Skeletal muscle tissue (tissue), 4 donors: ENCODE measurements at regions not wholly inside any gene's neighbourhood (a gene's known extent, or its start where the extent isn't known, plus 50 kb on each side); places are given as distances from the start of the nearest gene placed in this dataset. TPM values are rescaled to one million over a fixed set of nuclear protein-coding genes. Genes with fewer than 3 reads are reported as not detected.

Source experiments
- H3K27ac ChIP-seq: one replicate; pipeline ENCODE4 v1.7.0; 2013; ENCODE audit warnings: mild to moderate bottlenecking, low read depth, low read length, inconsistent platforms
- H3K27me3 ChIP-seq, 3 donors: one replicate each; pipeline ENCODE4 v1.7.0; 2013; ENCODE audit warnings: low read length in 3 of 3; ENCODE audit not compliant: control insufficient read depth in 3 of 3, insufficient read depth in 3 of 3
- H3K36me3 ChIP-seq, 3 donors: one replicate each; pipeline ENCODE4 v1.7.0; 2013; ENCODE audit warnings: low read length in 3 of 3; ENCODE audit not compliant: control insufficient read depth in 3 of 3, insufficient read depth in 3 of 3
- H3K4me1 ChIP-seq, 3 donors: one replicate each; pipeline ENCODE4 v1.7.0; 2013; ENCODE audit warnings: low read length in 3 of 3, mild to moderate bottlenecking in 3 of 3; ENCODE audit not compliant: control insufficient read depth in 3 of 3, insufficient read depth in 3 of 3
- H3K4me3 ChIP-seq, 3 donors: one replicate each; pipeline ENCODE4 v1.7.0; 2013; ENCODE audit warnings: low read length in 3 of 3
- H3K9ac ChIP-seq, 3 donors: one replicate each; pipeline ENCODE4 v1.7.0; 2013; ENCODE audit warnings: low read length in 3 of 3, mild to moderate bottlenecking in 3 of 3, moderate library complexity in 2 of 3, low read depth in 1 of 3
- H3K9me3 ChIP-seq, 3 donors: one replicate each; pipeline ENCODE4 v1.7.0; 2013; ENCODE audit warnings: low read length in 3 of 3; ENCODE audit not compliant: control insufficient read depth in 3 of 3
- small RNA-seq: library from RNA; depleted of rRNA; stranded (forward); fragments of <200 nt; gene quantifications from one replicate; pipeline ENCODE3, GENCODE V24; 2014
- donor health status: Osteomylitis.

GRCh38 chr13:34881494-34881893 is 60.6 kb upstream of the NBEA start:
- Histone ChIP-seq H3K27me3 (no peaks in the 10 kb centered on the region), H3K4me1 (peaks cover 0 to 3% (median 0%) of the 10 kb centered on the region in 3 donors), H3K27ac (no peak overlapping the region), H3K4me3 (no peak overlapping the region), H3K36me3 (no peaks in the 10 kb centered on the region), H3K9me3 (no peaks in the 10 kb centered on the region), H3K9ac (no peak overlapping the region)

DNA sequence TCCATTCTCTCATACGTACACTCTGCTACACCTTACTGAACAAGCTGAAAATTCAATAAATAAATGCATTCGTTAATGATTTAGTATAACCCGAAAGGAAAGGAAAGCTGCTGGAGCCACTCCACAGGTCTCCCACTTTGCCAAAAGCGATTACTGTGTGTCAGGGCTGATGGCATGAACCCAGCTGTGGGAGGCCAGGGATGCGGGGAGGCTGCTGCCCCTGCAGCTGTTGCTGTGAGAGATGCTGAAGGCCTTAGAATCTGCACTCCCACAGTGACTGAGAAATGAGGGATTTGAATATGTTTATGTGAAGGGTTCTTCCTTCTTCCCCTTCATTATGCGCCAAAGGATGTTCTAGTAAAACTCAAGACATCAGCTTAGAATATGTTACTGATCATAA is 58.7 kb upstream of the NBEA start:
- H3K4me1 ChIP-seq = peaks cover 0 to 3% (median 0%) of the 10 kb centered on the region in 3 donors
- no peaks in the 10 kb centered on the region for H3K27me3 ChIP-seq
- no peak overlapping the region for H3K9ac ChIP-seq
- H3K4me3 ChIP-seq = no peak overlapping the region
- H3K27ac ChIP-seq = no peak overlapping the region
- no peaks in the 10 kb centered on the region for H3K36me3 ChIP-seq
- no peaks in the 10 kb centered on the region for H3K9me3 ChIP-seq

DNA sequence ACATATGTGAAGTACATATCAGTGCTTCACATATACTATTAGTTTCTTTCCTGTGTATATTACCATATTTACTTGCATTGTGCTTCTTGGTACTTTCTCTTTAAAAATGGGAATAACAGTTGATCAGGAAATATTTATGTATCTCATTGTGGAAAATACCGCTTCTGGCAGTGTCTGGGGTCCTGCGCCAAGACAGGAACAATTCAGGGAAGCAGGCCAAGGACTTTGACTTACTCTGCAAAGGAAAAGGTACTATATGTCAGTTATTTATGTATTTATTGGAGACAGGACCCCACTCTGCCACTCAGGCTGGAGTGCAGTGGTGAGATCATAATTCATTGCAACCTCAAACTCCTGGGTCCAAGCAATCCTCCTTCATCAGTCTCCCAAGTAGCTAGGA is 57.7 kb upstream of the NBEA start:
- Histone ChIP-seq H3K9me3 (no peaks in the 10 kb centered on the region), H3K4me3 (no peak overlapping the region), H3K27me3 (no peaks in the 10 kb centered on the region), H3K36me3 (no peaks in the 10 kb centered on the region), H3K4me1 (peaks cover 0 to 3% (median 0%) of the 10 kb centered on the region in 3 donors), H3K27ac (no peak overlapping the region), H3K9ac (no peak overlapping the region)

DNA sequence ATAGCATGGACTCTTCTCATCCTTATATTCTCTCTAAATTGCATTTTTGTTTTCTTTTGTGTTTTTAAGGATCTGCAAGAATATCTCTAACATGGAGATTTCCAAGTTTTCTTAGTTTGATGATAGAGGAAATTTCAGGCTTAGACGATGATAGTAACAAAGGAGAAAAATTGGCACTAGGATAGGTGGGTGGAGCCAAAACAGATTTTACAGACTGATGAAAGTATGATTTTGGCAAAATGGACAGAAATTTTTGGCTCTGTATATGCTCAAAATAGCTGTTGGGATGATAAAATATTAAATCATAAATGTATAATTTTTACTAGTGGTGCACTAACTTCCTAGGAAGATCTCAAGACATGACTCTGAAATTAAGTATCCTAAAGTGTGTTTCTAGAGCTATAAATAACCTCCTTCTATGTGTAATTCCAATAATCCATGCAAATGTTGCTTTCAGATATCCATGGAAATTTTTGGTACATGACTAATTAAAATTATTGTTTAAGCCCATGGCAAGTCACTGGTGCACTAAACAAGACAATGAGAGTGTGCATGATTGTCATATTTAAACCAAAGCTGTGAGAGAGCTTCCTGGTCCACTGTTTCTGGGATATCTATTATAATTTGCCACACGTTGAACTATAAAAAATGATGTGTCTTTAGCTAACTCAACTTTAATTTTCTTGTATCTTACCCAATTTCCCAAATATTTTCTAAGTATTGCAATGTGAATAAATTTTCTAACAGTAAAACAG is 55.8 kb upstream of the NBEA start:
- Histone ChIP-seq H3K9me3 (no peaks in the 10 kb centered on the region), H3K4me1 (peaks cover 0 to 3% (median 0%) of the 10 kb centered on the region in 3 donors), H3K36me3 (no peaks in the 10 kb centered on the region), H3K27ac (no peak overlapping the region), H3K27me3 (no peaks in the 10 kb centered on the region), H3K9ac (no peak overlapping the region), H3K4me3 (no peak overlapping the region)

GRCh38 chr13:34886987-34887386 is 55.1 kb upstream of the NBEA start:
- Histone ChIP-seq H3K9ac (no peak overlapping the region), H3K4me3 (no peak overlapping the region), H3K27me3 (no peaks in the 10 kb centered on the region), H3K27ac (no peak overlapping the region), H3K36me3 (no peaks in the 10 kb centered on the region), H3K9me3 (no peaks in the 10 kb centered on the region), H3K4me1 (peaks cover 0 to 3% (median 0%) of the 10 kb centered on the region in 3 donors)

Small RNAs in the stretch of these regions (small RNA-seq; reads per million reads assigned to genes)
- gene AL356321.1 (not detected), gene RF00402 (not detected)
